GM12874 (cell line): ENCODE measurements at regions not wholly inside any gene's neighbourhood (a gene's known extent, or its start where the extent isn't known, plus 50 kb on each side); places are given as distances from the start of the nearest gene placed in this dataset.

Experiments
- CTCF ChIP-seq: IDR thresholded peaks from 2 replicates; pipeline ENCODE4 v1.5.1; 2011; ENCODE audit warnings: low read depth, mild to moderate bottlenecking, control low read depth, low read length, moderate library complexity; ENCODE audit not compliant: insufficient read depth

- no peak for TF ChIP-seq CTCF
These were observed 93.5 kb upstream of the HAND1 start for GRCh38 chr5:154571325-154572035.

- no peak for TF ChIP-seq CTCF
These were observed 92.7 kb upstream of the HAND1 start for GRCh38 chr5:154570572-154571324.

GRCh38 chr5:154568589-154568988, 90.6 kb upstream of the HAND1 start:
- no peak for TF ChIP-seq CTCF

- TF ChIP-seq CTCF, result no peak
These were observed 89.1 kb upstream of the HAND1 start for GRCh38 chr5:154567155-154567554.

- TF ChIP-seq CTCF, result no peak
These were observed 88.2 kb upstream of the HAND1 start for GRCh38 chr5:154566146-154566680.

- no peak for TF ChIP-seq CTCF
These were observed 87.1 kb upstream of the HAND1 start for GRCh38 chr5:154565123-154565522.

- TF ChIP-seq CTCF, result no peak
These were observed 84.3 kb upstream of the HAND1 start for GRCh38 chr5:154562244-154562880.
